ENCODE measurements at regions not wholly inside any gene's neighbourhood (a gene's known extent, or its start where the extent isn't known, plus 50 kb on each side); places are given as distances from the start of the nearest gene placed in this dataset.
"Not testable (repeated sequence)": the region's sequence is repeated elsewhere in the genome, so short reads cannot be mapped to it uniquely, and the experiment has no call there.

DNA sequence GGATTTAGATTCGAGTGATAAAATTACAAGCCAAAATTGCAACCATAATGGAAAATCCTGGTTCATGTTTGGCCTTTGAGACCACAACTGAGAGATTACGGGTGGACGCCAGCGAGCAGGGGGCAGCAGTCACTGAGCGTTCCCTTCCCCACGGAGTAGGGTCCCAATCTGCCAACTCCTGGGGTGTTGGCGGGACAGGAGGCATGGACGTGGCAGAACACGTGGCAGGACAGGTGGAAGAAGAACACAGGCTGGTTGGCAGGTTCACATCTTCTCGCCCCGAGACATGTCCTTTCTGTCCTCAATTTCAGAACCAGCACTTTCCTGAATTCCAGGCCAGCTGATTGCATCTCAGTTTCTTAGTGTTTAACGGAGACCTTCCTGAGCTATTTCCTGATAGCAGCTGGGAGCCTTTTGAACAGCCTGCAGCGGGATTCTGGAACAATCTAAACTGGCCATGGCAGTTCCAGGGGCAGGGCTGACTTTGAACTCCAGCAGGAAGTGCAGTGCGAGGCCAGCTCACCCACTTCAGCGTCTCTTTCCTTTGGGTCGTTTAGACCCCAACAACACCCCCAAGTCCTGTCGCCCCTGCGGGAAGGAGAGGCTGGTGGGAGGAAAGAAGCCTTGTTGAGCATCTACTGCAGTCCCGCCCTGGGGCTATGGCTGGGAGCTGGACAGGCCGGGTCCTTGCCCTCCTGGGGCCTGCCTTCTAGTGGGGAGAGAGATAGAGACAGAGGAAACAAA lies 159.1 kb upstream of the FOXF1 start:
- Mint-ChIP-seq H3K9me3 (peaks cover 7 to 9% (median 9%) of the 10 kb centered on the region in 3 donors), H3K4me3 (no peak overlapping the region), H3K36me3 (no peaks in the 10 kb centered on the region), H3K4me1 (no peaks in the 10 kb centered on the region), H3K27ac (no peak overlapping the region), H3K27me3 (peaks cover 25% of the 10 kb centered on the region)

DNA sequence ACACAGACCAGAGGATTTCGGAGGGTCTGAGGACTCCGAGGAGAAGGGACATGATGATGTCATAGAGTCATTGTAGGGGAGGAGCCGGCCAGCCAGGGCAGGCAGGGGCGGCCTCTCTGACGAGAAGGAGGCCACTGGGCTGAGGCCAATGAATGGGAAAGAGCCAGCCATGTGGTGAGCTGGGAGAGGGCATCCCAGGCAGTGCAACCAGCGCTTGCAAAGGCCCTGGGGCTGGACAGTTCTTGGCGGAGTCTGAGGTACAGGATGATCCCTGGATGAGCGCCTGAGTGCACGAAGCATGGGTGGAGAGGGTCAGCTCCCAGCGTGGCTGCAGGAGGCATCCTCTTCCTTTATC lies 158.6 kb upstream of the FOXF1 start:
- Mint-ChIP-seq H3K27me3 (peaks cover 21% of the 10 kb centered on the region), H3K9me3 (peaks cover 8 to 11% (median 9%) of the 10 kb centered on the region in 3 donors)
- not testable (repeated sequence) for H3K36me3 Mint-ChIP-seq, H3K4me1 Mint-ChIP-seq, H3K27ac Mint-ChIP-seq, H3K4me3 Mint-ChIP-seq

GRCh38 chr16:86353148-86353547 lies 157.2 kb upstream of the FOXF1 start:
- Mint-ChIP-seq H3K9me3 (peaks cover 8 to 11% (median 11%) of the 10 kb centered on the region in 3 donors), H3K27ac (no peak overlapping the region), H3K4me1 (no peaks in the 10 kb centered on the region), H3K4me3 (no peak overlapping the region), H3K27me3 (peaks cover 22% of the 10 kb centered on the region), H3K36me3 (no peaks in the 10 kb centered on the region)

GRCh38 chr16:86353948-86354347 lies 156.4 kb upstream of the FOXF1 start:
- Mint-ChIP-seq H3K27me3 (peaks cover 19% of the 10 kb centered on the region), H3K9me3 (peaks cover 8 to 12% (median 11%) of the 10 kb centered on the region in 3 donors), H3K27ac (no peak overlapping the region), H3K36me3 (no peaks in the 10 kb centered on the region), H3K4me3 (no peak overlapping the region), H3K4me1 (no peaks in the 10 kb centered on the region)

GRCh38 chr16:86354641-86355513 lies 155.4 kb upstream of the FOXF1 start:
- no peaks in the 10 kb centered on the region for H3K36me3 Mint-ChIP-seq
- H3K4me3 Mint-ChIP-seq = peak overlapping the region in 2 of 4 donors; percentile 6 to 83
- peaks cover 19% of the 10 kb centered on the region for H3K27me3 Mint-ChIP-seq
- no peak overlapping the region for H3K27ac Mint-ChIP-seq
- H3K4me1 Mint-ChIP-seq = no peaks in the 10 kb centered on the region
- peaks cover 8 to 12% (median 11%) of the 10 kb centered on the region in 3 donors for H3K9me3 Mint-ChIP-seq

- H3K27me3 Mint-ChIP-seq = peaks cover 19% of the 10 kb centered on the region
- no peaks in the 10 kb centered on the region for H3K4me1 Mint-ChIP-seq
- H3K36me3 Mint-ChIP-seq = no peaks in the 10 kb centered on the region
- H3K4me3 Mint-ChIP-seq = peak overlapping the region in 2 of 4 donors; percentile 6 to 83
- peaks cover 8 to 12% (median 11%) of the 10 kb centered on the region in 3 donors for H3K9me3 Mint-ChIP-seq
- no peak overlapping the region for H3K27ac Mint-ChIP-seq
Observed at GRCh38 chr16:86355531-86355930, 154.8 kb upstream of the FOXF1 start.

- no peaks in the 10 kb centered on the region for H3K4me1 Mint-ChIP-seq
Observed at GRCh38 chr16:86355951-86356350, 154.4 kb upstream of the FOXF1 start.

GRCh38 chr16:86356804-86357203 lies 153.5 kb upstream of the FOXF1 start:
- H3K9me3 Mint-ChIP-seq = peaks cover 8 to 11% (median 8%) of the 10 kb centered on the region in 3 donors
- no peak overlapping the region for H3K4me3 Mint-ChIP-seq
- no peaks in the 10 kb centered on the region for H3K36me3 Mint-ChIP-seq
- H3K4me1 Mint-ChIP-seq = no peaks in the 10 kb centered on the region
- peaks cover 15% of the 10 kb centered on the region for H3K27me3 Mint-ChIP-seq
- no peak overlapping the region for H3K27ac Mint-ChIP-seq

More at GRCh38 chr16:86355951-86356350, 154.4 kb upstream of the FOXF1 start:
- H3K36me3 Mint-ChIP-seq = no peaks in the 10 kb centered on the region
- H3K27me3 Mint-ChIP-seq = peaks cover 19% of the 10 kb centered on the region
- H3K4me3 Mint-ChIP-seq = no peak overlapping the region
- H3K9me3 Mint-ChIP-seq = peaks cover 8 to 11% (median 11%) of the 10 kb centered on the region in 3 donors
- H3K27ac Mint-ChIP-seq = no peak overlapping the region

DNA sequence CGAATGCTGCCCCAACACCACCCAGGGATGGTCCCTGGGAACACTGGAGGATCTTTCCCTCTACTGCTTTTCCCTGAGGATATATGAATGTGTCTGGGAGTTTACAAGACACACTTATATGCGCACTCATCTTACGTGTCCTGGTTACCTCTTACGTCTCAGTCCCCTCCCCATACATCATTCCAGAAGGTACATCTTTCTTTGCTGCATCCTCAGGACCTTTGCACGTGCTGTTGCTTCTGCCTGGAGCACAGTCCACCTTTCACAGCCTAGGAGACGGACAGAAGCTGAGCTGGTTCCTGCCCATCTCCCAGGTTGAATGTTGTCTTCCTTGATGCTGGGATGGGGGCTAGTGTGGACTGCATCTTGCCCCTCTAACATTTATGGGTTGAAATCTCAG lies 153.0 kb upstream of the FOXF1 start:
- Mint-ChIP-seq H3K27me3 (peaks cover 11% of the 10 kb centered on the region), H3K27ac (no peak overlapping the region), H3K36me3 (no peaks in the 10 kb centered on the region), H3K4me3 (no peak overlapping the region), H3K4me1 (no peaks in the 10 kb centered on the region), H3K9me3 (peaks cover 8 to 11% (median 8%) of the 10 kb centered on the region in 3 donors)

DNA sequence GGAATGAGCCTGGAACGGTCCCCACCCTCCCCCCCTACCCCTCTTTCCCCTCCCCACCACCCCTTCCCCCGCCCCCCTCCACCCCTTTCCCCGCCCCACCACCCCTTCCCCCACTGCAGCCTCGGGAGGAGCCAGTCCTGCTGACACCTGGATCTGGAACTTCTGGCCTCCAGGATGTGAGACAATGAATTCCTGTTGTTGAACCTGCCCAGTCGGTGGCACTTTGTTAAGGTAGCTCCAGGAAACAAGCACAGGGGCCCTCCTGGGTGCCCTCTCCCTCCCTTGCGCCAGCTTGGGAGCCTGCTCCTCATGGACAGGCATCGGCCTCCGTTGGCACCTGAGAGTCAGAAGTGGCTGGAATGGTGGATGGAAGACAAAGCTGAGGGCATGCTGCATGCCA lies 152.4 kb upstream of the FOXF1 start:
- no peaks in the 10 kb centered on the region for H3K4me1 Mint-ChIP-seq
- H3K36me3 Mint-ChIP-seq = no peaks in the 10 kb centered on the region
- peaks cover 8 to 11% (median 8%) of the 10 kb centered on the region in 3 donors for H3K9me3 Mint-ChIP-seq
- peaks cover 9% of the 10 kb centered on the region for H3K27me3 Mint-ChIP-seq
- no peak overlapping the region for H3K27ac Mint-ChIP-seq
- no peak overlapping the region for H3K4me3 Mint-ChIP-seq

GRCh38 chr16:86359571-86359970 lies 150.8 kb upstream of the FOXF1 start:
- Mint-ChIP-seq H3K27ac (no peak overlapping the region), H3K9me3 (peaks cover 8 to 11% (median 8%) of the 10 kb centered on the region in 3 donors), H3K4me1 (no peaks in the 10 kb centered on the region), H3K36me3 (no peaks in the 10 kb centered on the region), H3K27me3 (peaks cover 9% of the 10 kb centered on the region), H3K4me3 (peak overlapping the region in 1 of 4 donors; percentile 2)

GRCh38 chr16:86362155-86362849 lies 148.0 kb upstream of the FOXF1 start:
- Mint-ChIP-seq H3K4me3 (no peak overlapping the region), H3K4me1 (no peaks in the 10 kb centered on the region), H3K36me3 (no peaks in the 10 kb centered on the region), H3K27ac (no peak overlapping the region), H3K27me3 (peaks cover 14% of the 10 kb centered on the region), H3K9me3 (peaks cover 0 to 3% (median 0%) of the 10 kb centered on the region in 3 donors)

- no peaks in the 10 kb centered on the region for H3K4me1 Mint-ChIP-seq
- H3K27me3 Mint-ChIP-seq = peaks cover 9% of the 10 kb centered on the region
- H3K4me3 Mint-ChIP-seq = no peak overlapping the region
- H3K27ac Mint-ChIP-seq = no peak overlapping the region
- peaks cover 0 to 3% (median 0%) of the 10 kb centered on the region in 3 donors for H3K9me3 Mint-ChIP-seq
- no peaks in the 10 kb centered on the region for H3K36me3 Mint-ChIP-seq
Observed at GRCh38 chr16:86363057-86363490, 147.3 kb upstream of the FOXF1 start.

- Mint-ChIP-seq H3K36me3 (no peaks in the 10 kb centered on the region), H3K27me3 (peaks cover 16% of the 10 kb centered on the region)
Observed at GRCh38 chr16:86363836-86364618, 146.3 kb upstream of the FOXF1 start.

More at GRCh38 chr16:86363836-86364618, 146.3 kb upstream of the FOXF1 start:
- H3K27ac Mint-ChIP-seq = no peak overlapping the region
- no peak overlapping the region for H3K4me3 Mint-ChIP-seq
- H3K4me1 Mint-ChIP-seq = no peaks in the 10 kb centered on the region
- H3K9me3 Mint-ChIP-seq = no peaks in the 10 kb centered on the region

All from IgD-negative memory B cell (primary cell).